ENCODE measurements at regions not wholly inside any gene's neighbourhood (a gene's known extent, or its start where the extent isn't known, plus 50 kb on each side); places are given as distances from the start of the nearest gene placed in this dataset.
A peak's percentile ranks its signal among the peaks of the same experiment; 100 is the strongest.
"Not testable (repeated sequence)": the region's sequence is repeated elsewhere in the genome, so short reads cannot be mapped to it uniquely, and the experiment has no call there.

DNA sequence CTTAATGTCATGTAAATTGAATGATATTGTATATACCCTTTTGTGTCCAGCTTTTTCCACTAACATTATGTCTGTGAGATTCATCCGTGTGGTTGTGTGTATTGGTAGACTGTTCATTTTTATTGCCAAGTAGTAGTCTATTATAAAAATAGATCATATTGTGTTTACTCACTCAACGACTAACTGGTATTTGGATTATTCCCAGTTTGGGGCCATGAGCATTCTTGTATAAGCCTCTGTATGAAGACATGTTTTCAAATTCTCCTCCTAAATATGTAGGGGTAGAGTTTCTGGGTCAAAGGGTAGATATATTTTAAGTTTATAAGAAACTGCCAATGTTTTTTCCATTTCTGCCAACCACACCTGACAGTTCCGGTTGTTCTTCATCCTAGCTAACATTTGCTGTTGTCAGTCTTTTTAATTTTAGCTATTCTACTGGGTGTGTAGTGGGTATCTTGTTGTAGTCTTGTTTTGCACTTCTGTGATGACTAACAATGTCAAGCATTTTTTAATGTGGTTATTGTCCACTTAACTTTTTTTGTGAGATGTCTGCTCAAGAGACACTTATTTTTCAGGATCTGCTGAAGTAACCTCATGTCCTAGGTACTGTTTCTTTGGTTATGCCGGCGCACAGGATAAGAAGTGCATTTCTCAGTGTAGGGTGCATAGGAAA is 93.2 kb downstream of the DACT1 start:
- no peak for DNase-seq

- peak; percentile 75 for DNase-seq
Measured at GRCh38 chr14:58731465-58732293, 93.9 kb downstream of the DACT1 start.

DNA sequence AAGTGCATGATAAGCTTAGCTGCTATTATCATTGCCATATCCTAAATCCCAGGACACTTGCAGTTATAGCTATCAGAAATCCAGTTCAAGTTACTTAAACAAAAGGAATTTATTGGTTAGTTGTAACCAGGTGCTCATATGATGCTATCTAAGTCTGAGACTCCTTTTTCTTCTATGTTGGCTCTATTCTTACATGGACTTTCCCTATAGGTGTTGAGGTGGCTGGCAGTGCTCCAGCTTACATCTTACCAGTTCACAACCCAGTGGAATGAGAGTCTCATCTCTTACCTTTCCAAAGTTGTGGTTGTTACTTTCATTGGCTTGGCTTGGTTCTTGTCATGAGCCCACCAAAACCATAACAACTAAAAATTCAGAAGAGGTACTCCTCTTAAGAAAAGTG is 94.6 kb downstream of the DACT1 start:
- DNase-seq, result no peak

DNA sequence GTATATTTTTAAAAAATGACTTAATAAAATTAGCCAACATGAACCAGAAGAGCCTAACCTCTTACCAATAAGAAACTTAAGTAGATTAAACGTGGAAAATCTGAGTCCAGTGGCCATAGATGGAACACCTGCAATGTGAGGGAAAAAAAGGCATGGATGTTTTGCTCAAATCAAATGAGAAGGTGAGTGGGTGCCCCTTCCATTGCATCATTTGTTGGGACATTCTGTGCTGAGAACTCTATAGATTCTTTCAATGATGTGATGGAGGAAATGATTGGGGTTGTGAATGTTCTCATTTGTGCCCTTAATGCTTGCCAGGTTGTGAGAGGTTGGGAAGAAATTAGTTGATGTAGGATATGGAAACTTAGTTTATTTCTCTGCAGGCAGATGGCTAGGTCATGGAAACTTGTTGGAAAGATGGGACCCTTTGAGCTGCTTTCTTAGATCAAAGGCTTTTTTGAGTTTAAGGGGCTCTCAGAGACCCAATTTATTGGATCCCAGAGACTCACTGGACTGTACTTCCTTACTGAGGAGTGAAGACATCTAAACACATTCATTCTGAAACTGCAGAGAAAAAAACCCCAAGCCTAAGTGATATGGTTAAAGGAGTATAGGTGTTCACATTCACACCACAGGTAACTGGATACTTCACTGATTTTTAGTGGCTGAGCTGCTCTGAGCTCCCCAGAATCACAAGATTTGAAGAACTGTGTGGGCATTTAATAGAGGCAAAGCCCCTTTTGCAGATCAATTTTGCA is 95.9 kb downstream of the DACT1 start:
- no peak for DNase-seq

DNA sequence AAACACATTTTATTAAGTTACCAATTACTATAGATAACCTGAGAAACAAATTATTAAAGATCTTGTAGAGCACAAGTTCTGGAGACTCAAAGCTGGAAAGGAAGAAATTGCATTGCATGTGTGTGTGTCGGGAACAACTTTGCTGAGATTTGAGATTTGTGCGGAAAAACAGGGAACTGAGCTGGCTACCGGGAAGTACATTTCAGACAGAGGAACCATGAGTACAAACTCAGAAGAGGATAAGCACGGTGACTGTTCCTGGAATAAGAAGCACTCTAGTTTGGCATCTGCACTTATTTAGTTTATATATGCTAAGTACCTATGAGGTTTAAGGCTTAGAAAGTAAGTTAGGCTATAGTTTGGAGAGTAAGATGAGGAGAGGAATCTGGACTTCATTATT is 97.8 kb downstream of the DACT1 start:
- DNase-seq, result no peak

GRCh38 chr14:58736606-58737005 is 98.8 kb downstream of the DACT1 start:
- no peak for DNase-seq

- DNase-seq, result no peak
Measured at GRCh38 chr14:58737511-58737910, 99.7 kb downstream of the DACT1 start.

- no peak for DNase-seq
Measured at GRCh38 chr14:58738189-58738836, 100.6 kb downstream of the DACT1 start.

- DNase-seq, result no peak
Measured at GRCh38 chr14:58738876-58739275, 101.1 kb downstream of the DACT1 start.

GRCh38 chr14:58739674-58740073 is 101.9 kb downstream of the DACT1 start:
- no peak for DNase-seq

- no peak for DNase-seq
Measured at GRCh38 chr14:58740379-58740935, 102.7 kb downstream of the DACT1 start.

- DNase-seq, result no peak
Measured at GRCh38 chr14:58744801-58745394, 107.1 kb downstream of the DACT1 start.

DNA sequence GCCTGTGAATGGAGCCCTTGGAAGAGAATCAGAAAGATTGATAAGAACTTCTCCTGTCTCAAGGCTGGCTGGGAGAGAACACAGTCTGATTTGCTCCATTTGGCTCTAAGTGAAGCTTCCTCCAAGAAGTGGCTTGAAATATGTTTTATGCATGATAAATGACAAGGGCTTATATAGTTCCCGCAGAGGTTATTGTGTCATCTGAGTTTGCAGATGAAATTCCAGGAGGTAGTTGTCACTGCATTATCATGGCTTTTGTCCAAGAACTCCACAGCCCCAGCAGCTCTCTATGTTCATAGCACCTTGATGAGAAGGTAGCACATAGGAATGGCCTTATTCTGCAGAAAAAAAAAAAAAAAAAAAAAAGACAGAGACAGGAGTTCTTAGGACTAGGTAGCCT is 108.5 kb downstream of the DACT1 start:
- no peak for DNase-seq

- DNase-seq, result no peak
Measured at GRCh38 chr14:58746701-58747100, 108.9 kb downstream of the DACT1 start.

DNA sequence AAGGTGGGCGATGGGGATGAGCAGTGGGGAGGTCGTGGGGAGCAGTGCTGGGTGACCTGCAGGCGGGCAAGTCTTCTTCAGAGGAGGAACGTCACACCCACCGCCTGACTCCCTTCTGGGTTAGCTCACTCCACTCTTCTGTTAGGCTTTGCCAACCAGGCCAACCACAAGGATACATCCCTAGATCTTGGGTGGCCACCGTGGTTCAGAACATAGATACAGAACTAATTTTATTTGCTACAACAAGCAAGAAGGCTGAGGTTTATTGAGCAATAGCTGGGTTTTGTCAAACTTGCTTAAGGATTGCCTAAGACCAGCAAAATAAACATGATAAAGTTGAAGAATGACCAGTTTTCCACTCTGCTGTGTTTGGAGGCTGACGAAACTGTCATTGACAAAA is 109.4 kb downstream of the DACT1 start:
- DNase-seq, result no peak

DNA sequence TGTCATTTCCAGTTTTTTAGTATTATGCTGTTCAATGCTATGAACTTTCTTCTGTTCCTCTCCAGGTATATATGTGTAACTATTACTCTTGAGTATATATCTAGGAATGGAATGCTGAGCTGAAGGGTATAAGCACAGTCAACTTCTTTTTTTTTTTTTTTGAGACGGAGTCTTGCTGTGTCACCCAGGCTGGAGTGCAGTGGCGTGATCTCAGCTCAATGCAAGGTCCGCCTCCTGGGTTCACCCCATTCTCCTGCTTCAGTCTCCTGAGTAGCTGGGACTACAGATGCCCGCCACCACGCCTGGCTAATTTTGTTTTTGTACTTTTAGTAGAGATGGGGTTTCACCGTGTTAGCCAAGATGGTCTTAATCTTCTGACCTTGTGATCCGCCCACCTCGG is 110.5 kb downstream of the DACT1 start:
- not testable (repeated sequence) for DNase-seq

GRCh38 chr14:58749066-58749669 is 111.4 kb downstream of the DACT1 start:
- DNase-seq, result no peak

- no peak for DNase-seq
Measured at GRCh38 chr14:58750321-58751269, 112.8 kb downstream of the DACT1 start.

- no peak for DNase-seq
Measured at GRCh38 chr14:58751788-58752187, 114.0 kb downstream of the DACT1 start.

DNA sequence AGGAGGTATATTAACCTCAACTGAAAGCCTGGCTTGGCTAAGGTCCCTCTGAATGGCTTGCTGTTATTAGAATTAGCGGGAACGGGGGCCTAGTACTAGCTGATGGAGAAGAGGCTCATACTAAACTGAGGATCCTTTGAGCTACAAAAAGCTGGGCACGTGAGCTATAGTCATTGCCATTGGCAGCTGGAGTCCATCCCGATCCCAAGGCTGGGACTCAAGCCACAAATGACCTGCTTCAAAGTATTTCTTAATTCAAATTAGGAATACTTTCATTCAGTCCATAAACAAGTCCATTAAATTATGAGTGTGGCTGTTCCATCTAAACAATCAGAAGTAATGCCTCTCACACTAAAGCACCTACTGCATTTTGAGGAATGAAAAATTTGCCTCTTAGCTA is 114.5 kb downstream of the DACT1 start:
- no peak for DNase-seq

Measured in renal pelvis (tissue), 1 donor.